Dermis microvascular lymphatic vessel endothelial cell (primary cell): ENCODE measurements at regions not wholly inside any gene's neighbourhood (a gene's known extent, or its start where the extent isn't known, plus 50 kb on each side); places are given as distances from the start of the nearest gene placed in this dataset.
A peak's percentile ranks its signal among the peaks of the same experiment; 100 is the strongest.
"Not testable (repeated sequence)": the region's sequence is repeated elsewhere in the genome, so short reads cannot be mapped to it uniquely, and the experiment has no call there.

ENCODE experiments used
- DNase-seq, 2 donors: peaks; one replicate each; pipeline versions ENCODE4 v3.0.0 to v3.0.0-alpha.2; 2010; ENCODE audit warnings: low read depth in 2 of 2

DNA sequence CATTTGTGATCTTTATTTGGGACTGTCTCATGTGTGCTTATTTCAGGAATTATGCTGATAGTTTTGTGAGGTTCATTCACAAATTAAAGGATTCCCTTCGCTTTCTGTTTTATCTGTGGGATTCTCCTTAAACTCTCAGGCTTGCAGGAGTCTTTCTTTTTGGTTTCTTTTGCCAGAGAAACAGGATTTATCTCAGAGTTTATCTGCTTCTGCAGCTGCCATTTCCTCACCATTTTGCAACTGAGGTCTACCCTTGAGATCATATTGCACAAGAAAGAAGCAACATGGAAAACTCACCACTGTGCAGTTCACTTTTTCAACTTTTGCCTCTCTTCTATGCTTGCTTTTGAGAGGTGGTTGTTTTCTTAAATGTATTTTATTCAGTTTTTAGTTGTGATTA, 201.0 kb downstream of the PRL start:
- DNase-seq = no peak

DNA sequence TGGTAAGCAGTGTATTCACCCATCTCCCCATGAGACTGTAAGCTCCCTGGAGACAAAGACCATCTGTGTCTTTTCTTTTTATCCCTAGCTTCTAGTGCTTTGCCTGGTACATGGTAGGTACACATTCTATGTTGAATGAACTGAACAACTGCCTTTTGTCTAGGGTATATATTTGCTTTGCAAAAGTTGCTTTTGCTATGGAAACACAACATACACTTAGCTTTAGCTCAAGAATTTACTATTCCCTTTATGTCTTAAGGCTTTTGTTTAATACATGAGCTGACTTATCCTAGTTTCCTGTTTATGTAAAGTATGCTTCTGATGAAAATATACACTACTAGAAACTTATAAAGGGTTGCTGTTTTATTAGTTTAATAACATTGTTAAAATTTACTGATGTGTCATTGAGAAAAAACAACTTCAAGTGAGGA, 198.2 kb downstream of the PRL start:
- DNase-seq = peak in 1 of 2 donors; percentile 58

DNA sequence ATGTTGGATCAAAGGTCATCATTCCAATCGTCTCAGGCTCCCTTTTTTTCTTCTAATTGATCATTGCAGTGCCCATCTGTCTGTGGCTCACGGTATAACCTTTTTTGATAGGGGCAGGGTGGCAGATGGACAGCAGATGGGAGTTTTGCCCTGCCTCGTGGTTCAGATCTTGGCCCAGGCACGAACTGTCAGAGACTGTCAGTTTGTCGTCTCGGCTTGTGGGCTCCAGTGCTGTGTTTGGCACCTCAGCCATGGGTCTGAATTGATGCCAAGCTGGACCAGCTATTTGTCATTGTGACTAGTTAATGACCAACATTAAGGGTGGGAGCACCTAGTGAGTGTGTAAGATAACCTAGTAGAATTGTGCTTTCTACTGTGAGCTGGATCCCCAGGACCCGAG, 197.6 kb downstream of the PRL start:
- DNase-seq = no peak

DNA sequence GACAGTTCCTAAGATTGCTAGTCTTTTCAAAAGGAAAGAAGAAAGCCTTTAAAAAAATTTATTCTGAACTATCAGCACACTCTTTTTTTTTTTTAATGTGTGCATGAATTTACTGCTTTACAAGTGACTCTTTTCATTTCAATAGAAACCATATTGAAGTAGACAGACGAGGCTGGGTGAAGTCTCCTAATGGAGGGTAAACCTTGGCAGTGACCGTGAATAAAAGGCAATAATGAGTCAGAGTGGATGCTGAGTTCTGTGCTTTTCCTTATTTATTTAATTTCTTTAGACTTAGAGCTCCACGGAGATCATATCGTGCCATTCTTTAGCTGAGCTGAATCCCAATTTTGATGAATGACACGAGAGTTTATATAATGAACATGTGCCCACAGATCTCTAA, 196.9 kb downstream of the PRL start:
- no peak for DNase-seq

DNA sequence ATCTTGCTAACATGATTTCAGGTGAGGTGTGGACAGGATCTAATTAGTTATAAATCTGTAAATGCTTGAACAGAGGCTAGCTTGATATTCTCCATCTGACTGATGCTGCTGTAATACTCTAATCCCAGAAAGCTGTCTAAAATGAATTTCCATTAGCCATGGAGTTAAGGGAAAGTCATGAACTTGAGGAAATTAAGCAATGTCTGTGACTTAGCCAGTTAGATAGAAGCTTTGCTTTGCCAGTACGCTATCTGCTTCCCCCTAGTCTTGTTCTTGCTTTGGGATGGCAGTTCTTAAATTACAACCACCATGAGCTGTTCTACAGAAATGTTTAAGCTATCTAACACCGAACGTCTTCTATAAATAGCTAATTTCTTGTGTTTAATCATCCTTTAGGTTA, 195.7 kb downstream of the PRL start:
- DNase-seq = no peak

DNA sequence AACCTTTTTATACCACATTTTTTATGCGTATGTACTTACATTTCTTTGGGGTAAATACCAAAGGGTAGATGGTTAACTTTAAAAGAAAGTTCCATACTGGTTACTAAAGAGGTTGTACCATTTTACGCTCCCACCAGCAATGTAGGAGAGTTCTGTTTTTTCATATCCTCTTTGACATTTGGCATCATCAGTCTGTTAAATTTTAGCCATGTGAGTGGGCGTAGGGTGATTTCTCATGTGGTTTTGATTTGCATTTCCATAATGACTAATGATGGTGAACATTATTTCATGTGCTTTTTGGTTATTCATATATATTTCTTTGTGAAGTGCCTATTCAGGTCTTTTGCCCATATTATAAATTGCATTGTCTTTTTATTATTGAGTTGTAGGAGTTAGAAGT, 194.2 kb downstream of the PRL start:
- DNase-seq = no peak

DNA sequence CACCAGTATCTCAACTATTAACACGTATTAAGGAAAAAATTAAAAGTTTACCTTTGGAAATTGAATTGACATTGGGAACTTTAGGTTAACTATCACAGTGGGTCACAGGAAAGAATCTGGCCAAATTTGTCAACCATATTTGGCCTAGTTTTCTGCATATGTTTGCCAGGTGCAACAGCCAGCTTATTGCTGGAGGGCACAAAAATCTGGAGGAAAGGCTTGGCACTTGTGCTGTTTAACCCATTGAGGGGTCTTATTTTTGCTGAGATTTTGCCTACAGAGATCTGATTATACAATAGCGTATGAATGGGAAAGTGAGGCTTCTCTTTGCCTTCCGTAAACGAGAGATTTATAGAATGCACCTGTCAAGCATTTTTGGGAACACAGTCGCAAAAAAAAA, 190.4 kb downstream of the PRL start:
- no peak for DNase-seq

DNA sequence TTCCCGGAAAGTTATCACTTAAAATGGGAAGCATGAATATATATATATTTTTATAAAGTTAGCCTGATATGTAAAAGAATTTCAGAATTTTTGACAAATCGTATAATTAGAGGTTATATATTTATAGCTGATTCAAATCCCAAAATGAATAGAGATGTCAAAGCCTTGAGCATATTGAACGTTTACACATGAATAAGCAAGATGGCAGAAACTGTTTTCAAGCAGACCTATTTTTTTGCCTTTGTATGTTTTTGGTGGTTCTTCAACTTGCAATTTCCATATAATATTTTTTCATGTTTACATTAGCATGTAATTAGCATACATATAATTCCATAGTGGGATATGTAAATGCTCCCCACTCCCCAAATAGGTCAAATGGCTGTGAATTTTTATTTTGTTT, 189.9 kb downstream of the PRL start:
- DNase-seq = no peak

DNA sequence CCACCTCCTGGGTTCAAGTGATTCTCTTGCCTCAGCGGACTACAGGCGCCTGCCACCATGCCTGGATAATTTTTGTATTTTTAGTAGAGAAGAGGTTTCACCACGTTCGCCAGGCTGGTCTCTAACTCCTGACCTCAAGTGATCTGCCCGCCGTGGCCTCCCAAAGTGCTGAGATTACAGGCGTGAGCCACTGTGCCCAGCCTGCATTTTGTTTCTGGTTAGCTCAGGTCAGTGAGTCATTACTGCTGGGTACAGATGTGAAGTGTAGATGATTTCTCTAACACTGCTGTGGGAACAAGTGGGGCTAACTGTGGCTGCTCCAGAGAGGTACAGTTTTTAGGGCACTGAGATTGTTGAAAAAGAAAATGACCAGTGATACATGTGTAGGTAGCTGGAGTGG, 188.6 kb downstream of the PRL start:
- no peak for DNase-seq

DNA sequence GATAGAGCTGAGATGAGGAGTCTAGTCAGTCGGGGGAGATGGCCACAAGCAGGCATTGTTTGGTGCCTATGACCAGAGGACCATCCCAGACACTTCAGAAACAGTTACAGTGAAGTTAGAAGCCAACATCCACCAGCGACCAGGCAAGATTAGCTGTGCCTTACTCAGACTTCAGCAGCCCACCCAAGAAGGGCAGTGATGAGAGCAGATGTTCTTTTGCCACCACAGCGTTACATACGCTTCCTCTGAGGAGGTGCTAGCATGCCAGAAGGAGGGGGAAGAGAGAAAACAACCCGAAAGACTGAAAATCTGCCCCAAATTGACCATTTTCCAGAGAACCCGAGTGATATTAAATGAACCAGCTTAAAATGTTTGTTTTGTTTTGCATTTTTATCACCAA, 186.8 kb downstream of the PRL start:
- no peak for DNase-seq

DNA sequence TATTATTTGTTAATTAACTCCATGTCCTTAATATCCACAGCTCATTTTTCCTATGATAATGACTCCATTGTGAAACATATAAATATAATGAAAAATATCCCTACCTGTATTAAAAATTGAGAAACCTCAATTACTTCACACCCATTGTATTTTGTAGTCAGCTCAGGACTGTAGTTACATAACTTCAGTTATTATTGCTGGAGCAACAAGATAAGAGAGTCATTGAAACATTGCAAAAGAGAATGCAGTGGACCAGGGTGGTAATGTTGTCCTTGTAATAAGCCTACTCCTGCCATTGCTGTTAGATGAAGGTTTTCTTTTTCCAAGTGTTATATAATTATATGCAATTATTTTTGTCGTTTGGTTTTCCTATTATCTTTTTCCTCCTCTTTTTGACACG, 184.4 kb downstream of the PRL start:
- peak; percentile 51 to 69 for DNase-seq

DNA sequence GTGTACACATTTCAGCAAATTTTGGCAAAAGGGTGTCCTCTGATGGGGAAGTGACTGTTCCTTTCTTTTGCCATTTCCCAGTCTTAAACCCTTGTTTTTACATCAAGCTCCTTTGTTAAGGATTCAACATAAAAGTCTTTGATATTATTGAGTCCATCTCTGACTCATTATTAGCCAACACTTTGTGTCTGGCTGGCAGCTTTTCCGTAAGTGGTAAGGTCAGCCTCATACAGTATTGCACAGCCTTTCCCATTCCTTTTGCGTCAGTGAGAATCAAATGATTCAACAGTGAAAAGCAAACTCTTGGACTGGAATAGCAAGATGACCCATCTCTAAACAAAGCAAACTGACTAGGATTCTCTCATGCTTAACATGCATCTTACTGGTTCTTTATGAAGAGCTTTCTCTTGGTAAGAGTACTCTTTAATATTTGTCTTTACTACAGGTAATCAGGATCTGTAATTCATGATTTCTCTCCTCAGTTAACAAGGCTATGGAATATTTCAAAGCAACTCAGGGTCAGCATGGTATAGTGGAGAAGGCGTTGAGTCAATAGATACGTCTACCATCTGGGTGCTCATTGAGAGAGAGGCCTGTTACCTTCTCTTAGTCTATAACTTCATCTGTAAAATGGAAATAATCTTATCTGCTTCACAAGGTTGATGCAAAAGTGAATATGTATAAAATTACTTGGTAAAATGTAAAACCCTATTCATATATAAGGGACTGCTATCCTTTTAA, 183.6 kb downstream of the PRL start:
- DNase-seq = peak; percentile 85 to 97

DNA sequence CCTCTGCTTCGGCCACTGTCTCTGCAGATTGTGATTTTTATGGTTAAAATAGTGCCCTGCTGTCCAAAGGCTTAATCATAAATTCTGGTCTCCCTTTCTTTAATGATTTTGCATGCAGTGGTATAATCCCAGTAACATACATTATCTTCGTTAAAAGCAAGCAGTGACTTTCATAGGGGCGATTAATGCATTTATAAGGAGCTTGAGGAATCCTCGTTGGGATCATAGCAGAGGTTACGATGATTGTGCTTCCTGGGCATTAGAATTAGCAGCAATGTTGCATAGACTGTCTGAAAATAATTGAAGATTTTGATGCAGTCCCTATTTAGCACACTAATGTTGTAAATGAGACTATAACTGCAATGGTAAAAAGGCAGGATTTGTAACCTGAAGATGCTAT, 181.3 kb downstream of the PRL start:
- no peak for DNase-seq

DNA sequence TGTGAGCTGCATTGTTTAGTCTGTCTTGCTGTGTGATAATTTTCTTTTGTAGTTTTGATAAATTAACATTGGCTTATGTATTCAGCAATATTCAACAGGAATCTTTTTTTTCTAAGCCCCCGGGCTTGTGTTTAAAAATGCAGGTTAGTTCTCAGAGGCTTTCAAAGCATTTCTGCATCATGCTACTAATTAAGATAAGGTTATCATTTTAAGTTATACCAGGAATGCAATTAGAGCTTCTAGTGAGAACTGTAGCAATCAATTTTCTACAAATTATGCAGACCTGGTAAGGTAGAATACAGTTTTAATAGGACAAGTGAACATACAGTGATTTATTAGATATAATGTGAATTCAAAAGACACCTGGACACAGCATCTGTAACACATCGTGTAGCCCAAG, 179.2 kb downstream of the PRL start:
- DNase-seq = no peak

DNA sequence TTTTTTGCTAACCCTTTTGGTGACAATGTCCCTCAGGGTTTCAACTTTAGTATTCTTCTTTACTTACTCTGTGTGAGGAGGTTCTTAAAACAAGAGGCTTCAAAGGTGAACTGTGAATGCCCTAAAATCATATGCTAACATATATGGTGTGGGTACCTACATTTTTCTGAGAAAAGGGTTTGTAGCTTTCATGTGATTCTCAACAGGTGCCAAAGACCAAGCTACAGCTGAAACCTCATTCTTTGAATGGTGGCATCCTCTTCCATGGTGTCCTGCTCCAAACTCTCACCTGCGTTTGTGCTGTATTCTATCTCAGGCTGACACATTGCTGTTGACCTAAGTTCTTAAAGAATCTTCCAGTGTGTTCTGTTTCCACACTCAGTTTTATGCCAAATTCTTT, 177.3 kb downstream of the PRL start:
- no peak for DNase-seq

DNA sequence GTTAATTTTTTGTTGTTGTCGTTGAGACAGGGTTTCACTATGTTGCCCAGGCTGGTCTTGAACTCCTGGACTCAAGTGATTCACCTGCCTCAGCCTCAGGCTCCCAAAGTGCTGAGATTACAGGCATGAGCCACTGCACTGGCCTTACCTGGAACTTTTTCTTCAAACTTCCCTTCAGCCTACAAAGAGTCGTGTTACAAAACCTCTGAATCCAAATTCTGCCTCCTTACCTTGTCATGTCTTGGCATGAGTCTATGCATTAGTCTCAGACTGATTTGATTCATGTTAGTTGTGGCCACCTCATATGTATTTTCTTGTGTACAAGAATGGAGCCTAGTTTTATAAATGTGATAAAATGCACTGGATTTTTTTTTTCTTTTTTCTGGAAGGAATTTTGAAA, 172.1 kb downstream of the PRL start:
- DNase-seq = no peak

DNA sequence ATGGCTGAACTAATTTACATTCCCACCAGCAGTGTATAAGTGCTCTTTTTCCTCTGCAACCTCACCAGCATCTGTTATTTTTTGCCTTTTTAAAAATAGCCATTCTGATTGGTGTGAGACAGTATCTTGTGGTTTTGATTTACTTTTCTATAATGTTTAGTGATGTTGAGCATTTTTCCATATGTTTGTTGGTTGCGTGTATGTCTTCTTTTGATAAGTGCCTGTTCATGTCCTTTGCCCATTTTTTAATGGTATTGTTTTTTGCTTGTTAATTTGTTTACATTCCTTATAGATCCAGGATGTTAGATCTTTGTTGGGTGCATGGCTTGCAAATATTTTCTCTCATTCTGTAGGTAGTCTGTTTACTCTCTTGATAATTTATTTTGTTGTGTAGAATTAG, 169.9 kb downstream of the PRL start:
- no peak for DNase-seq

DNA sequence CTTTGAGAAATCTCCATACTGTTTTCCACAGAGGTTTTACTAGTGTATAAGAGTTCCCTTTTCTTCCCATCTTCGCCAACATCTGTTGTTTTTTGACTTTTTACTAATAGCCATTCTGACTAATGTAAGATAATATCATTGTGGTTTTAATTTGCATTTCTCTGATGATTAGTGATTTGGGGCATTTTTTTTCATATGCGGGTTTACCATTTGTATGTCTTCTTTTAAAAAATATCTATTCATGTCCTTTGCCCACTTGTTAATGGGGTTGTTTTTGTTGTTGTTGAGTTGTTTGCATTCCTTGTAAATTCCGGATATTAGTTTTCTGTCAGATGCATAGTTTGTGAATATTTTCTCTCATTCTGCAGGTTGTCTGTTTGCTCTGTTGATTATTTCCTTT, 167.1 kb downstream of the PRL start:
- no peak for DNase-seq

DNA sequence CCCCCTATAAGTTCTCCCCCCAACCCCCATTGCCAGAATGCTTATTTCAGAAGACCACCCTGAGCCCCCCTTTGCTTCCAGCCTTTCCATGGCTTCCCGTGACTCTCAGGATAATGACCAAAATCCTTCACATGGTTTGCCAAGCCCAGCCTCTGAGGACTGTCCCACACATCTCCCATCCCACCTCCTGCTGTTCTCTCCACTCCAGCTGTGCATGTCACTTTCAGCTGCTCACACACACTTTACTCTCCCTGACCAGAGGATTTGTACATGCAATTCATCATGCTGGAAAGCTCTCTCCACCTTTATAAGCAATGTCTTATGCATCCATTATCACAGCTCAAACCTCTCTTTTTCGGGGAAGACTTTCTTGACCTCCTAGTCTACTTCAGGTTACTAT, 164.2 kb downstream of the PRL start:
- no peak for DNase-seq

DNA sequence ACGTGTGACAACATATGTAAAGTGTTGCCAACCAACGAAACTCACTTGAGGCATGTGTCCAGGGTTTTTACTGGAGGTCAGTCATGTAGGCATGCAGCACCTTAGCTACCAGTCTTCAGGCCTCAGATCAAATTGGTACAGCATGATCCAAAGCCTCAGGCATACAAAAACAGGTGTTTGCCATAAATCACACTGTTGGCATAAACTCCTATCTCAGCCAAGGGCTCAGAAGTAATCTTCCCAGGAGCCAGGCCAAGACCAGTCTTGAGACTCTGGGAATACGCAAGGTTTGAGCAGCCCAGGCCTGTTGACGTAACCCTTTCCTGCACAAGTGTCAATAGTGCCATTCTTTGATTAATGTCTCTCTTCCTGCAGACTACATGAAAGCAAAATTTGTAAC, 163.5 kb downstream of the PRL start:
- no peak for DNase-seq

DNA sequence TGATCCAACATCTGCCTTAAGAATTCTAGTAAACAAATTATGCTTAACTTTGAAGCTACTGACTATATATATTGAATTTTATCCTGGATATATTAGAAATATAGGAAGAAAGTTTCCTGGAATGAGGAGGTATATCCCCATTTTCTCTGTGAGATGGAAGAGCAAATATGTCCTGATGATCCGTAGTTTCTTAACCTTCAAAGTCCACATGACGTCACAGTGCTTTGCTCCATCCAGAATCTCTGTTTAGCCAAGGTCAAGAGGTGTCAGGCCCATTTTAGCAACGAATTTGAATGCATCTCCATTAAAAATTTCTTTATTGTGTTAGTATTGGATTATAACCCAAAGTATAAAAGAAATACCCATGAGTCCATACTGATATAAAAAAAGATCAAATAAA, 162.5 kb downstream of the PRL start:
- DNase-seq = no peak

DNA sequence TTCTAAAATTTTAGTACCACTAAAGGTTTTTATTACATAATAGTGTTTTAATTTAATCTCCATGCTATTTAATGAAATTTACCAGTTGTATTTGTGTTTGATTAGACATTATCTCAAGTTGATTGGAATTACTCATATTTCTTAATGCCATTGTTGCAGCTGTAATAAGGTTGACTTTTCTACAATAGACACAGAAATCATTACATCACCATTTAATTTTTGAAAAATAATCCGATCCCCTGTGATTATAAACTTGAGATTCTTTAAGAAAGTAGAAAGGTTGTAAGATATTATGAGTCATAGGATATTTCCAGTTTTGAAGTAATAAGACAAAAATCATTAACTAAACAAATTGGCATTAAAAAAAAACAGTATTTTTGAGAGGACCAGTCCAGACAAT, 161.4 kb downstream of the PRL start:
- no peak for DNase-seq

DNA sequence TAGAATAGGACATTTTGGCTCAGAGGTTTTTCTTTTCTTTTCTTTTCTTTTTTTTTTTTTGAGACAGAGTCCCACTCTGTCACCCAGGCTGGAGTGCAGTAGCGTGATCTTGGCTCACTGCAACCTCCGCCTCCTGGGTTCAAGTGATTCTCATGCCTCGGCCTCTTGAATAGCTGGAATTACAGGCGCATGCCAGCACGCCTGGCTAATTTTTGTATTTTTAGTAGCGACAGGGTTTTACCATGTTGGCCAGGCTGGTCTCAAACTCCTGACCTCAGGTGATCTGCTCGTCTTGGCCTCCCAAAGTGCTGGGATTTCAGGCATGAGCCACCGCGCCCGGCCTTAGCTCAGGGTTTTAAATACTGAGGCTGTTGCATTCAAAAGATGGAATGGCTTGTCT, 156.1 kb downstream of the PRL start:
- DNase-seq = not testable (repeated sequence)

DNA sequence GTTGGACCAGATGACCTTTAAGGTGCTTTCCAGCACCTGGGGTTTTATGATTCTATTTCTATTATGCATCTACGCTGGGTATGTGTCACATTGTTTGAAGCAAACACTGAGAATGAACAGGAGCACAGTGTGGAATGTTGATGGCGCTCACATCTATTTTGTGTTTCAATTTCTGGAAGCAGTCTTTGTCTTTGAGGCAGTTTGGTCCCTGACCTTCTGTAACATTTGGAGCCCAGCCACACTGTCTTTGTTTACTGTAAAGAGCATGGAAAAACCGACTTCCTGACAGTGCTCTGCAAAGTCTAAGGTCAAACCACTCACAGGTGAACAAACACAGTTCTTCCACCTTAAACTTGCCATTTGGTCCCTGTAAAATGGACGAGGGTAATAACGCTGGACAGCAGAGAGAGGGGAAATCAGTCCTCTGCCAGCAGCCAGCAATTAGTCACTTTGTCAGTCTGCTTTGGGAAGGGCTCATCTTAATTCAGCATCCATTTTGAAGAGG, 155.5 kb downstream of the PRL start:
- peak; percentile 100 for DNase-seq
